Ovary (tissue), 3 donors: ENCODE measurements at regions not wholly inside any gene's neighbourhood (a gene's known extent, or its start where the extent isn't known, plus 50 kb on each side); places are given as distances from the start of the nearest gene placed in this dataset.
"Not testable (repeated sequence)": the region's sequence is repeated elsewhere in the genome, so short reads cannot be mapped to it uniquely, and the experiment has no call there.

Experiments
- CTCF ChIP-seq, 3 donors: fragments of 450-650 bp in 2 of 3; fragments of 200-600 bp in 1 of 3; IDR thresholded peaks; one replicate each; pipeline versions ENCODE4 v1.5.1 to v1.8.0; 2016 to 2022; ENCODE audit warnings: antibody characterized with exemption in 3 of 3, mild to moderate bottlenecking in 1 of 3
- POLR2A ChIP-seq: fragments of 450-650 bp; IDR thresholded peaks from one replicate; pipeline ENCODE4 v1.6.1; 2017; ENCODE audit warnings: antibody characterized with exemption, mild to moderate bottlenecking, moderate library complexity
- donor health status: DM: no; HTN: no; CAD: no.

GRCh38 chr1:66466695-66467094 lies 67.3 kb upstream of the SGIP1 start:
- not testable (repeated sequence) for TF ChIP-seq CTCF (IDR thresholded peaks at IDR 0.05); POLR2A
